ES-I3 (cell line): ENCODE measurements at regions not wholly inside any gene's neighbourhood (a gene's known extent, or its start where the extent isn't known, plus 50 kb on each side); places are given as distances from the start of the nearest gene placed in this dataset.

Source experiments
- H3K36me3 ChIP-seq: 2 replicates; pipeline ENCODE4 v1.6.1; 2013; ENCODE audit warnings: mild to moderate bottlenecking, low read length, control low read depth, moderate library complexity; ENCODE audit not compliant: insufficient read depth
- H3K4me1 ChIP-seq: 2 replicates; pipeline ENCODE4 v1.6.1; 2013; ENCODE audit warnings: mild to moderate bottlenecking, control low read depth, low read length; ENCODE audit not compliant: insufficient read depth
- H3K9ac ChIP-seq: 2 replicates; pipeline ENCODE4 v1.6.1; 2013; ENCODE audit warnings: low read depth, mild to moderate bottlenecking, low read length, moderate library complexity
- H3K9me3 ChIP-seq: 2 replicates; pipeline ENCODE4 v1.6.1; 2013; ENCODE audit warnings: mild to moderate bottlenecking, low read length, moderate library complexity; ENCODE audit not compliant: control insufficient read depth, insufficient read depth

- no peak overlapping the region for H3K9ac ChIP-seq
- H3K4me1 ChIP-seq: no peaks in the 10 kb centered on the region
- H3K36me3 ChIP-seq: no peaks in the 10 kb centered on the region
- H3K9me3 ChIP-seq: no peaks in the 10 kb centered on the region
Observed at GRCh38 chr18:78582181-78582709, 397.4 kb upstream of the SALL3 start.

GRCh38 chr18:78582898-78583738, 396.5 kb upstream of the SALL3 start:
- H3K36me3 ChIP-seq: no peaks in the 10 kb centered on the region
- no peaks in the 10 kb centered on the region for H3K9me3 ChIP-seq
- no peaks in the 10 kb centered on the region for H3K4me1 ChIP-seq
- H3K9ac ChIP-seq: no peak overlapping the region

DNA sequence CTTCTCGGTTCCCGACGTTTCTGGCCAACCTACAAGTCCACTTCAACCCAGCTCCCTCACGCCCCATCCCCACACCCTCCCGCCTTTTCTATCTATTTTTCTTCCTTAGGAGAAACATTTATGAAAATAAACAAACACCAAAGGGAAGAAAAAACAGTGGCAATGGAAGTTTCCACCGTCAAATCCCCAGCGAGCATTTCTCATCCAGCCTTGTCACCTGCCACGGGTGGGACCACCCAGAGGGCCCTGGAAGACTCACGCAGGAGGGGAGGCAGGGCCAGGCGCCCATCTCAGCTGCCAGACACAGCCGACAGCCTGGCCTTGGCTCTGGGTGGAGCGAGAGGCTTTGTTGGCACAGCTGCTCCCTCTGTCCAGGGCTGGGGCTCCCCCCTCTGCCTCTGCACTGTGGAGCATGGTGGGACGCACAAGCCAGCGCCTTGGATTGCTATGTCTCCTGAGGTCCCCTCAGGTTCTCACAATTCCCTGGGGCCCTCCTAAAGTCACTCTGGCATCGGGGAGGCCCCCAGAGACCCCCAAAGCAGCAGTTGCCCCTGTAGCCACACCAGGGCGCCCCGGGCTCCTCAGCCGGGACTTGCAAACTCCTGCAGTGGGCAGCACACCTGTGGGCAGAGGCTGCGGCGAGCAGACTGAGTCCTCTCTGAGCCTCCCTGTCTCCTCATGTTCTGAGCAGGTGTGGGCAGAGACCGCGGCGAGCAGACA, 395.7 kb upstream of the SALL3 start:
- H3K4me1 ChIP-seq: peaks cover 3% of the 10 kb centered on the region; the same call in 1 of the 2 replicates
- no peaks in the 10 kb centered on the region for H3K36me3 ChIP-seq
- H3K9me3 ChIP-seq: no peaks in the 10 kb centered on the region
- H3K9ac ChIP-seq: no peak overlapping the region

- Histone ChIP-seq H3K9me3 (no peaks in the 10 kb centered on the region), H3K4me1 (peaks cover 5% of the 10 kb centered on the region; the same call in 1 of the 2 replicates), H3K9ac (no peak overlapping the region), H3K36me3 (no peaks in the 10 kb centered on the region)
Observed at GRCh38 chr18:78584459-78585022, 395.1 kb upstream of the SALL3 start.

GRCh38 chr18:78586586-78586985, 393.0 kb upstream of the SALL3 start:
- Histone ChIP-seq H3K36me3 (no peaks in the 10 kb centered on the region), H3K4me1 (peaks cover 5% of the 10 kb centered on the region; the same call in 1 of the 2 replicates), H3K9me3 (no peaks in the 10 kb centered on the region), H3K9ac (no peak overlapping the region)

DNA sequence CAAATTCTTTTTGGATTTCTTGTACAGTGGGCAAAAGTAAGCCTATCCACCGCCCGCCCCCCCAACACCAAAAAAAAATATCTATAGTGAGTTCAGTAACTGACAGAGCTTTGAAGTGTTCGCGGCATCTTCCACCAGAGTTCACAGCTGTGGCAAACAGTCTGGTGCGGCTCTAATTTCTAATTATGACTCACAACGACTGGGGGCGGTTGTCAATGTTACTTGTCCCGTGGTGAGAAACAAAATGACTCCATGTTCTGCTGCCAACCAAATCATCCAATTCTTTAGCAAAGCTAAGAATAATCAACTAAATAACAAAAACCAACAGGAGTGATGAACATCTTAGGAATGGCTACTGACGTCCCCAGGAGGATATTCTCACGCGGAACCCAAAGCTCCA, 392.5 kb upstream of the SALL3 start:
- H3K9ac ChIP-seq: no peak overlapping the region
- peaks cover 5% of the 10 kb centered on the region; the same call in 1 of the 2 replicates for H3K4me1 ChIP-seq
- no peaks in the 10 kb centered on the region for H3K9me3 ChIP-seq
- no peaks in the 10 kb centered on the region for H3K36me3 ChIP-seq

- H3K9ac ChIP-seq: no peak overlapping the region
- H3K36me3 ChIP-seq: no peaks in the 10 kb centered on the region
- peaks cover 5% of the 10 kb centered on the region; the same call in 1 of the 2 replicates for H3K4me1 ChIP-seq
- H3K9me3 ChIP-seq: no peaks in the 10 kb centered on the region
Observed at GRCh38 chr18:78587626-78588600, 391.7 kb upstream of the SALL3 start.

DNA sequence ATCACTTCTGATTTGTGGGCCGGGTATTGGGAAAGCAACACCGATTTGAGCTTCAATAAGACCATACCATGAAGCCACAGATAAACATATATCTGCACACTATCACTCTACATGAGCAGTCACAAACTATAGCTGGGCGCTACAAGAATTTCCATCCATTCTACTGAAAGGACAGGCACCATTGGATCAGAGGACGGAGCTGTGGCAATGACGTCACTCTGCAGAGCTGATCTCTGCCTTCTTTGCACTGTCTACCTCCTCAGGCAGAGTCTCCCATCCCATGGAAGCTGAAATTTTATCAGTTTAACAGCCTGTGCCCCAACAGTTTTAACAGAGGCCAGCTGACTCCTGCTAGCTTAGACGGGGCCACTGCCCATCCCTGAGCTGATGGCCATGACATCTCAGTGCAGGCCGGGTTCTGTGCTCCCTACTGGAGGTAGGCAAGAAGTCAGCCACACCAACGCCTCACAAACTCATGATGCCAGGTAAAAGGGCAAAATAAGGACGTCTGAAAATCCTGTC, 389.6 kb upstream of the SALL3 start:
- Histone ChIP-seq H3K9ac (no peak overlapping the region), H3K9me3 (peaks cover 11% of the 10 kb centered on the region; the same call in 1 of the 2 replicates), H3K4me1 (peaks cover 5% of the 10 kb centered on the region; the same call in 1 of the 2 replicates), H3K36me3 (no peaks in the 10 kb centered on the region)

GRCh38 chr18:78595453-78595852, 384.2 kb upstream of the SALL3 start:
- H3K4me1 ChIP-seq: peaks cover 10% of the 10 kb centered on the region
- H3K36me3 ChIP-seq: no peaks in the 10 kb centered on the region; the same call in 1 of the 2 replicates
- H3K9ac ChIP-seq: no peak overlapping the region
- peaks cover 11% of the 10 kb centered on the region; the same call in 1 of the 2 replicates for H3K9me3 ChIP-seq

GRCh38 chr18:78595924-78596573, 383.6 kb upstream of the SALL3 start:
- no peak overlapping the region for H3K9ac ChIP-seq
- H3K36me3 ChIP-seq: no peaks in the 10 kb centered on the region; the same call in 1 of the 2 replicates
- H3K9me3 ChIP-seq: peaks cover 11% of the 10 kb centered on the region; the same call in 1 of the 2 replicates
- peaks cover 10% of the 10 kb centered on the region for H3K4me1 ChIP-seq

GRCh38 chr18:78596794-78597345, 382.7 kb upstream of the SALL3 start:
- H3K36me3 ChIP-seq: no peaks in the 10 kb centered on the region; the same call in 1 of the 2 replicates
- H3K9me3 ChIP-seq: peaks cover 11% of the 10 kb centered on the region; the same call in 1 of the 2 replicates
- H3K9ac ChIP-seq: no peak overlapping the region
- H3K4me1 ChIP-seq: peaks cover 10% of the 10 kb centered on the region

DNA sequence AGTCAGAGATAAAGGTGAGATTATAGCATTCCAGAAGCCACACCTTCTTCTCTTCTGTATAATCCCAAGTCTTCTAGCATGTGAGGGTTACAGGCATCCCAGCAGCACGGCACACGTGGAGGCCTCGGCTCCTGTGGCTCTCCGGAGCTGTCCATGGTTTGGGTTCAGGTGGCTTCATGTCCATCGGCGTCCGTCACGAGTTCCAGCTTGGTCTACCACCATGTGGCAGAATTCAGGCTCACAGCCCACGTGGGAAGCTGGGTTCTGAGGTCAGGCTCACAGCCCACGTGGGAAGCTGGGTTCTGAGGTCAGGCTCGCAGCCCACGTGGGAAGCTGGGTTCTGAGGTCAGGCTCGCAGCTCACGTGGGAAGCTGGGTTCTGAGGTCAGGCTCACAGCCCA, 378.3 kb upstream of the SALL3 start:
- Histone ChIP-seq H3K9ac (no peak overlapping the region), H3K9me3 (no peaks in the 10 kb centered on the region; the same call in 1 of the 2 replicates), H3K36me3 (no peaks in the 10 kb centered on the region), H3K4me1 (0 out of 2 replicates have a peak, but pooled peaks cover 3% of the 10 kb centered on the region)
